ENCODE measurements at regions not wholly inside any gene's neighbourhood (a gene's known extent, or its start where the extent isn't known, plus 50 kb on each side); places are given as distances from the start of the nearest gene placed in this dataset.

DNA sequence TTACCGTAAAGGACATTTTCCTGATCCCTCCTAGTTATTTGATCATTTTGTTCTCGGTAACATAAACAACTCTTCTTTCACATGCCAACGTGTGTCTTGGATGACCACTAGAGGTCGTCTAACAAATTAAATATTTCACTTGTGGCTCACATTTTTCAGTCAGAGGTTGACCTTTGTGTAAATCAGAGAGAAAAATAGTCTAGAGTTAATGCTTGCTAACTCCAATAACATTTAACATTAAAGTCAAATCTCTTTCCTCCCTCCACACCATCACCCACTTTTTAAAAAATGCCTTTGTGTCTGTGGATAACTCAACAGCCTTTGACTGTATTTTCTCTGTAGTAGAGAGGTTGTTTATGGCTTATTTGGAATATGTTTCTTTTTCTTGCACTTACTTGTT, 220.5 kb upstream of the B3GALT2 start:
- TF ChIP-seq POLR2AphosphoS5 (IDR thresholded peaks at IDR 0.05; ENCODE audit: low read depth) (no peak), GABPA (IDR thresholded peaks at IDR 0.05; ENCODE audit: low read depth) (no peak), SPI1 (IDR thresholded peaks at IDR 0.05; ENCODE audit: borderline replicate concordance, low read depth) (no peak), CTCF (IDR thresholded peaks at IDR 0.05; ENCODE audit: insufficient read depth, low read length) (peak; percentile 60)
- TF ChIP-seq, protein P1, sequence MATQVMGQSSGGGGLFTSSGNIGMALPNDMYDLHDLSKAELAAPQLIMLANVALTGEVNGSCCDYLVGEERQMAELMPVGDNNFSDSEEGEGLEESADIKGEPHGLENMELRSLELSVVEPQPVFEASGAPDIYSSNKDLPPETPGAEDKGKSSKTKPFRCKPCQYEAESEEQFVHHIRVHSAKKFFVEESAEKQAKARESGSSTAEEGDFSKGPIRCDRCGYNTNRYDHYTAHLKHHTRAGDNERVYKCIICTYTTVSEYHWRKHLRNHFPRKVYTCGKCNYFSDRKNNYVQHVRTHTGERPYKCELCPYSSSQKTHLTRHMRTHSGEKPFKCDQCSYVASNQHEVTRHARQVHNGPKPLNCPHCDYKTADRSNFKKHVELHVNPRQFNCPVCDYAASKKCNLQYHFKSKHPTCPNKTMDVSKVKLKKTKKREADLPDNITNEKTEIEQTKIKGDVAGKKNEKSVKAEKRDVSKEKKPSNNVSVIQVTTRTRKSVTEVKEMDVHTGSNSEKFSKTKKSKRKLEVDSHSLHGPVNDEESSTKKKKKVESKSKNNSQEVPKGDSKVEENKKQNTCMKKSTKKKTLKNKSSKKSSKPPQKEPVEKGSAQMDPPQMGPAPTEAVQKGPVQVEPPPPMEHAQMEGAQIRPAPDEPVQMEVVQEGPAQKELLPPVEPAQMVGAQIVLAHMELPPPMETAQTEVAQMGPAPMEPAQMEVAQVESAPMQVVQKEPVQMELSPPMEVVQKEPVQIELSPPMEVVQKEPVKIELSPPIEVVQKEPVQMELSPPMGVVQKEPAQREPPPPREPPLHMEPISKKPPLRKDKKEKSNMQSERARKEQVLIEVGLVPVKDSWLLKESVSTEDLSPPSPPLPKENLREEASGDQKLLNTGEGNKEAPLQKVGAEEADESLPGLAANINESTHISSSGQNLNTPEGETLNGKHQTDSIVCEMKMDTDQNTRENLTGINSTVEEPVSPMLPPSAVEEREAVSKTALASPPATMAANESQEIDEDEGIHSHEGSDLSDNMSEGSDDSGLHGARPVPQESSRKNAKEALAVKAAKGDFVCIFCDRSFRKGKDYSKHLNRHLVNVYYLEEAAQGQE (IDR thresholded peaks at IDR 0.05; ENCODE audit: insufficient replicate concordance, low read depth): no peak
- DNase-seq (ENCODE audit: low read depth in 1 of 2, low spot score in 1 of 2): no peak
- Histone ChIP-seq H3K27me3 (ENCODE audit: insufficient read depth, poor library complexity, severe bottlenecking) (no peaks in the 10 kb centered on the region), H3K27ac (replicated peaks) (no peak overlapping the region), H3K4me3 (replicated peaks; ENCODE audit: insufficient read depth, low read length) (no peak overlapping the region)

DNA sequence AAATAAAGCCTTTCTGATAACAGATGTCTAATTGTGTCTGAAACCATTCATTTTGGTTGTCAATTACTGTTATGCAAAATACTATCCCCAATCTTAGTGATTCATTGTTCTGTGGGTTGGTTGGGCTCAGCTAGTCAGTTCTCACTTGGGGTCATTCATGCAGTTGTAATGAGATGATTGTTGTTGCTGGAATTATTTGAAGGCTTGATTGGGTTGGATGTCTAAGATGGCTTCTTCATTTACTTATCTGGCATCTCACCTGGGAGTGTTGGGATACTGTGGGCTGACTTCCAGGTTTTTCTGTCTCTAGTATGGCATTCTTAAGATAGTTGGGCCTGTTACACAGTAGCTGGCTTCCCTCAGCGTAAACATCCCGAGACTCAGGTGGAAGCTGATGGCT, 217.8 kb upstream of the B3GALT2 start:
- H3K27me3 ChIP-seq (ENCODE audit: insufficient read depth, poor library complexity, severe bottlenecking): no peaks in the 10 kb centered on the region
- no peak for DNase-seq (ENCODE audit: low read depth in 1 of 2, low spot score in 1 of 2)
- H3K27ac ChIP-seq (replicated peaks): no peak overlapping the region
- H3K4me3 ChIP-seq (replicated peaks; ENCODE audit: insufficient read depth, low read length): no peak overlapping the region
- TF ChIP-seq CTCF (IDR thresholded peaks at IDR 0.05; ENCODE audit: insufficient read depth, low read length) (no peak), GABPA (IDR thresholded peaks at IDR 0.05; ENCODE audit: low read depth) (no peak)

GRCh38 chr1:193402977-193403376, 216.6 kb upstream of the B3GALT2 start:
- no peak overlapping the region for H3K4me3 ChIP-seq (replicated peaks; ENCODE audit: insufficient read depth, low read length)
- TF ChIP-seq CTCF (IDR thresholded peaks at IDR 0.05; ENCODE audit: insufficient read depth, low read length) (no peak), POLR2AphosphoS5 (IDR thresholded peaks at IDR 0.05; ENCODE audit: low read depth) (no peak), SPI1 (IDR thresholded peaks at IDR 0.05; ENCODE audit: borderline replicate concordance, low read depth) (no peak), GABPA (IDR thresholded peaks at IDR 0.05; ENCODE audit: low read depth) (no peak)
- TF ChIP-seq, protein P1 (IDR thresholded peaks at IDR 0.05; ENCODE audit: insufficient replicate concordance, low read depth): no peak
- DNase-seq (ENCODE audit: low read depth in 1 of 2, low spot score in 1 of 2): no peak
- H3K27me3 ChIP-seq (ENCODE audit: insufficient read depth, poor library complexity, severe bottlenecking): no peaks in the 10 kb centered on the region
- no peak overlapping the region for H3K27ac ChIP-seq (replicated peaks)

DNA sequence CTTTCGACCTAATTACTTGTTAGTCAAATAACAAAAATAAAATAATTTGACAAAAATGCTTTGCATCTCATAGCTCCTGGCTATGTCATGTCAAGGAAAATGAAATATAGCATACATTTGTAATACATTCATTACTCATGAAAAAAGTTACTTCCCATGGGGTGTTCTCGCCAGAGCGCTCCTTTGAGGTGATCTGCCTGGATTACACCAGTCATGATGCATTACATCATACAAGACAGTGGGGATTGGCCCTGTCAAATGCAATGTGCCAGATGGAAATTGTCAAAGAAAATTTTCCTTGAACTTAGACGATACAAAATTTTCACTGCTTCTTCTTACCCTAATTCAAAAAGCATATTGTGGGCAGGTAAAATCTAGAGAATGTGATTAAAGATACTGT, 215.6 kb upstream of the B3GALT2 start:
- no peaks in the 10 kb centered on the region for H3K27me3 ChIP-seq (ENCODE audit: insufficient read depth, poor library complexity, severe bottlenecking)
- TF ChIP-seq CTCF (IDR thresholded peaks at IDR 0.05; ENCODE audit: insufficient read depth, low read length) (no peak), SPI1 (IDR thresholded peaks at IDR 0.05; ENCODE audit: borderline replicate concordance, low read depth) (no peak), POLR2AphosphoS5 (IDR thresholded peaks at IDR 0.05; ENCODE audit: low read depth) (no peak), GABPA (IDR thresholded peaks at IDR 0.05; ENCODE audit: low read depth) (no peak)
- TF ChIP-seq, protein P1 (IDR thresholded peaks at IDR 0.05; ENCODE audit: insufficient replicate concordance, low read depth): no peak
- no peak overlapping the region for H3K27ac ChIP-seq (replicated peaks)
- DNase-seq (ENCODE audit: low read depth in 1 of 2, low spot score in 1 of 2): no peak
- H3K4me3 ChIP-seq (replicated peaks; ENCODE audit: insufficient read depth, low read length): no peak overlapping the region

Data from HL-60 (cell line).